IMR-90 (cell line): ENCODE measurements at regions not wholly inside any gene's neighbourhood (a gene's known extent, or its start where the extent isn't known, plus 50 kb on each side); places are given as distances from the start of the nearest gene placed in this dataset.

Experiments
- CEBPB ChIP-seq: IDR thresholded peaks from 2 replicates; pipeline ENCODE4 v1.6.1; 2012; ENCODE audit warnings: low read depth, low read length, improper control_type of control experiment
- CHD1 ChIP-seq: IDR thresholded peaks from 2 replicates; pipeline ENCODE4 v1.6.1; 2012; ENCODE audit warnings: low read depth, low read length, improper control_type of control experiment
- CTCF ChIP-seq: conservative IDR thresholded peaks from 2 replicates; pipeline ENCODE4 v1.5.1; 2012; ENCODE audit warnings: mild to moderate bottlenecking, low read depth, low read length, improper control_type of control experiment
- FOS ChIP-seq: fragments of 150-350 bp; IDR thresholded peaks from 2 replicates; pipeline ENCODE4 v1.6.1; 2016; ENCODE audit warnings: low read depth, low read length
- MAFK ChIP-seq: IDR thresholded peaks from 2 replicates; pipeline ENCODE4 v1.6.1; 2012; ENCODE audit warnings: low read depth, low read length, improper control_type of control experiment
- MAZ ChIP-seq: IDR thresholded peaks from 2 replicates; pipeline ENCODE4 v1.6.1; 2012; ENCODE audit warnings: low read depth, mild to moderate bottlenecking, low read length, improper control_type of control experiment, moderate library complexity, borderline replicate concordance
- MXI1 ChIP-seq: IDR thresholded peaks from 2 replicates; pipeline ENCODE4 v1.6.1; 2012; ENCODE audit warnings: low read depth, mild to moderate bottlenecking, low read length, moderate library complexity, borderline replicate concordance
- POLR2A ChIP-seq: IDR thresholded peaks from 2 replicates; pipeline ENCODE4 v1.6.1; 2012; ENCODE audit warnings: mild to moderate bottlenecking, low read depth, low read length
- RAD21 ChIP-seq: IDR thresholded peaks from 2 replicates; pipeline ENCODE4 v1.6.1; 2012; ENCODE audit warnings: low read length, improper control_type of control experiment
- RFX5 ChIP-seq: IDR thresholded peaks from 2 replicates; pipeline ENCODE4 v1.8.0; 2012; ENCODE audit warnings: low read depth, mild to moderate bottlenecking, low read length, moderate library complexity
- USF2 ChIP-seq: fragments of 150-350 bp; IDR thresholded peaks from 2 replicates; pipeline ENCODE4 v1.6.1; 2017; ENCODE audit warnings: mild to moderate bottlenecking, antibody characterized with exemption, low read length, low read depth
- TF ChIP-seq, protein P1 (sequence below): fragments of 150-350 bp; IDR thresholded peaks from 2 replicates; pipeline ENCODE4 v1.6.1; 2016; ENCODE audit warnings: low read depth, mild to moderate bottlenecking, low read length, moderate library complexity, borderline replicate concordance

GRCh38 chr9:1184146-1184545 lies 134.0 kb downstream of the DMRT2 start:
- TF ChIP-seq CTCF = no peak
- TF ChIP-seq RAD21 = no peak
- TF ChIP-seq MXI1 = no peak
- TF ChIP-seq CEBPB = no peak
- TF ChIP-seq, protein P1, sequence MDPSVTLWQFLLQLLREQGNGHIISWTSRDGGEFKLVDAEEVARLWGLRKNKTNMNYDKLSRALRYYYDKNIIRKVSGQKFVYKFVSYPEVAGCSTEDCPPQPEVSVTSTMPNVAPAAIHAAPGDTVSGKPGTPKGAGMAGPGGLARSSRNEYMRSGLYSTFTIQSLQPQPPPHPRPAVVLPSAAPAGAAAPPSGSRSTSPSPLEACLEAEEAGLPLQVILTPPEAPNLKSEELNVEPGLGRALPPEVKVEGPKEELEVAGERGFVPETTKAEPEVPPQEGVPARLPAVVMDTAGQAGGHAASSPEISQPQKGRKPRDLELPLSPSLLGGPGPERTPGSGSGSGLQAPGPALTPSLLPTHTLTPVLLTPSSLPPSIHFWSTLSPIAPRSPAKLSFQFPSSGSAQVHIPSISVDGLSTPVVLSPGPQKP = no peak
- TF ChIP-seq CHD1 = no peak
- TF ChIP-seq USF2 = no peak
- no peak for TF ChIP-seq MAZ
- TF ChIP-seq FOS = no peak
- no peak for TF ChIP-seq POLR2A
- no peak for TF ChIP-seq RFX5
- no peak for TF ChIP-seq MAFK
